Mammary epithelial cell (primary cell): ENCODE measurements at regions not wholly inside any gene's neighbourhood (a gene's known extent, or its start where the extent isn't known, plus 50 kb on each side); places are given as distances from the start of the nearest gene placed in this dataset.

Experiments
- CTCF ChIP-seq, 2 donors: IDR thresholded peaks in 1 of 2; conservative IDR thresholded peaks in 1 of 2; 2 replicates each; pipeline ENCODE4 v1.5.1; 2011 to 2012; ENCODE audit warnings: inconsistent platforms in 2 of 2, low read length in 2 of 2, mild to moderate bottlenecking in 2 of 2, control low read depth in 1 of 2, low read depth in 1 of 2; ENCODE audit not compliant: insufficient read depth in 1 of 2; ENCODE audit errors: extremely low read depth in 1 of 2
- EZH2 ChIP-seq: IDR thresholded peaks from 2 replicates; pipeline ENCODE4 v1.6.1; 2012; ENCODE audit warnings: low read length, inconsistent platforms, borderline replicate concordance

- TF ChIP-seq CTCF (conservative IDR thresholded peaks at IDR 0.05 in 1 of 2, IDR thresholded peaks at IDR 0.05 in 1 of 2; ENCODE audit: extremely low read depth in 1 of 2, insufficient read depth in 1 of 2, low read depth in 1 of 2, low read length in 2 of 2) (no peak), EZH2 (no peak)
Observed at GRCh38 chr1:228684607-228685006, 50.7 kb upstream of the RHOU start.
